H1 (cell line): ENCODE measurements at regions not wholly inside any gene's neighbourhood (a gene's known extent, or its start where the extent isn't known, plus 50 kb on each side); places are given as distances from the start of the nearest gene placed in this dataset.

ENCODE experiments used
- CTCF ChIA-PET: fragments of 300-600 bp; sonication (Branson Sonifier 250); formaldehyde crosslinking; loops from one replicate; lab custom pipeline; 2021; ENCODE audit not compliant: partially characterized antibody; lab: Charles Lee
- POLR2A ChIA-PET: fragments of 300-600 bp; sonication (Branson Sonifier 250); formaldehyde crosslinking; loops from one replicate; lab custom pipeline; 2021; ENCODE audit warnings: inconsistent platforms; ENCODE audit not compliant: partially characterized antibody; lab: Charles Lee
- DNase-seq, 2 experiments: peaks; one replicate each; pipeline versions ENCODE4 v3.0.0 to v3.0.0-alpha.2; 2010 to 2022; ENCODE audit warnings: low spot score in 2 of 2, low read depth in 1 of 2, mixed read lengths in 1 of 2
- FAIRE-seq: peaks from 2 replicates; lab custom pipeline; 2011; peaks lifted over from hg19 to GRCh38; lab: Jason Lieb, UNC
- H2AFZ ChIP-seq: 2 replicates; pipeline ENCODE4 v1.8.1; 2012; ENCODE audit warnings: low read length, inconsistent platforms
- H2AK5ac ChIP-seq: 2 replicates; pipeline ENCODE4 v1.6.1; 2013; ENCODE audit warnings: low read depth, low read length
- H2BK120ac ChIP-seq: replicated peaks from 2 replicates; pipeline ENCODE3; 2013; ENCODE audit warnings: low read depth, low read length, inconsistent platforms
- H2BK12ac ChIP-seq: 2 replicates; pipeline ENCODE4 v1.6.1; 2013; ENCODE audit warnings: low read depth, low read length
- H2BK15ac ChIP-seq: 2 replicates; pipeline ENCODE4 v1.6.1; 2013; ENCODE audit warnings: low read length
- H2BK20ac ChIP-seq: 2 replicates; pipeline ENCODE4 v1.6.1; 2013; ENCODE audit warnings: low read length
- H2BK5ac ChIP-seq: 2 replicates; pipeline ENCODE4 v1.6.1; 2013; ENCODE audit warnings: low read depth, low read length
- H3K14ac ChIP-seq: 2 replicates; pipeline ENCODE4 v1.6.1; 2013; ENCODE audit warnings: inconsistent platforms; ENCODE audit not compliant: insufficient read length
- H3K18ac ChIP-seq: 2 replicates; pipeline ENCODE4 v1.6.1; 2013; ENCODE audit warnings: low read length; ENCODE audit errors: extremely low read depth
- H3K23ac ChIP-seq: 2 replicates; pipeline ENCODE4 v1.6.1; 2013; ENCODE audit warnings: inconsistent platforms; ENCODE audit not compliant: insufficient read length
- H3K23me2 ChIP-seq: 2 replicates; pipeline ENCODE4 v1.6.1; 2013; ENCODE audit warnings: low read depth, low read length
- H3K27ac ChIP-seq: 2 replicates; pipeline ENCODE4 v1.6.1; 2011; ENCODE audit warnings: low read depth, low read length, inconsistent platforms
- H3K27me3 ChIP-seq, 4 experiments: replicated peaks in 1 of 4; 1 replicate in 1 of 4; 2 replicates in 3 of 4; pipeline versions ENCODE4 v1.6.1 to v1.8.1; 2011 to 2013; ENCODE audit warnings: low read length in 3 of 4, mild to moderate bottlenecking in 3 of 4, inconsistent platforms in 2 of 4, mixed read lengths in 2 of 4, moderate library complexity in 1 of 4; ENCODE audit not compliant: control insufficient read depth in 3 of 4, insufficient read depth in 3 of 4; ENCODE audit errors: extremely low read depth in 1 of 4
- H3K36me3 ChIP-seq, 4 experiments: 2 replicates each; pipeline versions ENCODE4 v1.6.1 to v1.8.1; 2011 to 2013; ENCODE audit warnings: mild to moderate bottlenecking in 4 of 4, low read length in 3 of 4, moderate library complexity in 2 of 4, control low read depth in 1 of 4, inconsistent platforms in 1 of 4; ENCODE audit not compliant: insufficient read depth in 4 of 4, control insufficient read depth in 2 of 4
- H3K4ac ChIP-seq: replicated peaks from 2 replicates; pipeline ENCODE3; 2013; ENCODE audit warnings: low read length, low read depth, mixed read lengths, inconsistent platforms; ENCODE audit not compliant: insufficient read length
- H3K4me1 ChIP-seq, 4 experiments: replicated peaks in 1 of 4; 1 replicate in 1 of 4; 2 replicates in 3 of 4; pipeline versions ENCODE4 v1.6.1 to v1.8.1; 2011 to 2013; ENCODE audit warnings: low read length in 3 of 4, inconsistent platforms in 2 of 4, mixed read lengths in 1 of 4; ENCODE audit not compliant: insufficient read depth in 4 of 4, control insufficient read depth in 3 of 4
- H3K4me2 ChIP-seq, 2 experiments: 2 replicates each; pipeline versions ENCODE4 v1.6.1 to v1.8.1; 2011 to 2013; ENCODE audit warnings: low read depth in 2 of 2, low read length in 2 of 2, control low read depth in 1 of 2, inconsistent platforms in 1 of 2, mild to moderate bottlenecking in 1 of 2; ENCODE audit not compliant: insufficient read depth in 1 of 2
- H3K4me3 ChIP-seq, 4 experiments: fragments of 200-600, 300-600 bp in 1 of 4; sonication (generic), shearing (Covaris generic), sonication (Bioruptor Twin) in 1 of 4; 2 replicates each; pipeline versions ENCODE4 v1.5.1 to v1.8.1; 2011 to 2016; ENCODE audit warnings: low read length in 4 of 4, low read depth in 3 of 4, control low read depth in 2 of 4, inconsistent platforms in 2 of 4, mild to moderate bottlenecking in 2 of 4, mixed read lengths in 1 of 4, moderate library complexity in 1 of 4; ENCODE audit not compliant: insufficient read depth in 2 of 4; ENCODE audit errors: extremely low read depth in 1 of 4
- H3K56ac ChIP-seq: replicated peaks from 2 replicates; pipeline ENCODE3; 2013; ENCODE audit warnings: low read depth, mild to moderate bottlenecking, mixed read lengths, low read length, inconsistent platforms; ENCODE audit not compliant: insufficient read length
- H3K79me1 ChIP-seq: 2 replicates; pipeline ENCODE4 v1.6.1; 2013; ENCODE audit warnings: low read depth, low read length, control low read depth
- H3K79me2 ChIP-seq, 2 experiments: 2 replicates each; pipeline versions ENCODE4 v1.6.1 to v1.8.1; 2012 to 2013; ENCODE audit warnings: low read length in 2 of 2, mild to moderate bottlenecking in 2 of 2, inconsistent platforms in 1 of 2; ENCODE audit not compliant: insufficient read depth in 2 of 2, control insufficient read depth in 1 of 2
- H3K9ac ChIP-seq, 4 experiments: replicated peaks in 1 of 4; 1 replicate in 1 of 4; 2 replicates in 3 of 4; pipeline versions ENCODE4 v1.6.1 to v1.8.1; 2011 to 2013; ENCODE audit warnings: low read depth in 3 of 4, low read length in 3 of 4, control low read depth in 2 of 4, mild to moderate bottlenecking in 2 of 4, moderate library complexity in 2 of 4, inconsistent platforms in 1 of 4; ENCODE audit errors: extremely low read depth in 1 of 4
- H3K9me3 ChIP-seq, 2 experiments: 2 replicates each; pipeline versions ENCODE4 v1.6.1 to v1.8.1; 2012 to 2013; ENCODE audit warnings: mild to moderate bottlenecking in 2 of 2, moderate library complexity in 2 of 2, control low read depth in 1 of 2, inconsistent platforms in 1 of 2, low read depth in 1 of 2, low read length in 1 of 2, mixed read lengths in 1 of 2; ENCODE audit not compliant: insufficient read depth in 2 of 2
- H4K20me1 ChIP-seq, 2 experiments: replicated peaks in 1 of 2; 2 replicates each; pipeline versions ENCODE3 to v1.8.1; 2011 to 2013; ENCODE audit warnings: inconsistent platforms in 2 of 2, low read length in 2 of 2, mild to moderate bottlenecking in 1 of 2; ENCODE audit not compliant: insufficient read depth in 2 of 2, control insufficient read depth in 1 of 2
- H4K5ac ChIP-seq: 2 replicates; pipeline ENCODE4 v1.6.1; 2013; ENCODE audit warnings: low read length, low read depth, mixed read lengths, inconsistent platforms; ENCODE audit not compliant: insufficient read length
- H4K8ac ChIP-seq: 2 replicates; pipeline ENCODE4 v1.8.0; 2013; ENCODE audit warnings: mild to moderate bottlenecking, moderate library complexity, low read length, inconsistent platforms; ENCODE audit not compliant: insufficient read depth; ENCODE audit errors: extremely low read depth
- H4K91ac ChIP-seq: replicated peaks from 2 replicates; pipeline ENCODE3; 2013; ENCODE audit warnings: low read length, mixed read lengths, inconsistent platforms; ENCODE audit not compliant: insufficient read length
- ASH2L ChIP-seq: fragments of 200-600, 300-600 bp; sonication (generic); IDR thresholded peaks from one replicate; pipeline ENCODE4 v1.7.1; 2017; ENCODE audit warnings: low read length
- BACH1 ChIP-seq: IDR thresholded peaks from 2 replicates; pipeline ENCODE4 v1.6.1; 2012; ENCODE audit warnings: low read length, improper control_type of control experiment
- PHF8 ChIP-seq: fragments of 200-600 bp; sonication (generic); conservative IDR thresholded peaks from 2 replicates; pipeline ENCODE4 v1.7.1; 2012; ENCODE audit warnings: low read depth, mild to moderate bottlenecking, inconsistent platforms, low read length, moderate library complexity
- SIX5 ChIP-seq: IDR thresholded peaks from 2 replicates; pipeline ENCODE4 v1.6.1; 2011; ENCODE audit warnings: mild to moderate bottlenecking, low read depth, low read length
- SP4 ChIP-seq: IDR thresholded peaks from 2 replicates; pipeline ENCODE4 v1.6.1; 2012; ENCODE audit warnings: low read length, inconsistent platforms
- WGBS, 2 experiments: shearing (Covaris generic) in 1 of 2; methylation state at CpG; one replicate each; pipeline versions ENCODE4 v1.1.6 to v1.1.7; 2013 to 2015; ENCODE audit warnings: low lambda C conversion rate in 2 of 2, mixed read lengths in 2 of 2, inconsistent platforms in 1 of 2, low coverage in 1 of 2, missing lambda C conversion rate in 1 of 2; ENCODE audit not compliant: insufficient replicate concordance in 2 of 2, insufficient coverage in 1 of 2, insufficient read length in 1 of 2; ENCODE audit errors: extremely low coverage in 1 of 2, missing lambda C conversion rate in 1 of 2; 5-methylcytosine and 5-hydroxymethylcytosine counted together

GRCh38 chr13:39283072-39283471 is 244.8 kb downstream of the NHLRC3 start:
- H3K9me3 ChIP-seq, result no peaks in the 10 kb centered on the region; a peak in 1 of 4 replicates
- H3K79me2 ChIP-seq, result no peaks in the 10 kb centered on the region
- ChIA-PET CTCF (interaction anchor here (1.0 to 2.2 kb wide), 4 partner anchors 8 to 329 kb away, joined by 3 to 14 read pairs (median 4); no protein-coding TSS in a partner anchor), POLR2A (no interaction called here)
- no peak overlapping the region for H2BK15ac ChIP-seq
- H3K79me1 ChIP-seq, result no peaks in the 10 kb centered on the region
- FAIRE-seq, result no peak
- H3K9ac ChIP-seq, result no peak overlapping the region
- no peak overlapping the region for H2BK12ac ChIP-seq
- H2BK20ac ChIP-seq, result no peak overlapping the region
- H3K4me3 ChIP-seq, result no peak overlapping the region
- H3K36me3 ChIP-seq, result no peaks in the 10 kb centered on the region
- H4K91ac ChIP-seq, result no peak overlapping the region
- H2AFZ ChIP-seq, result no peak overlapping the region
- H2BK5ac ChIP-seq, result no peak overlapping the region
- no peaks in the 10 kb centered on the region for H3K23me2 ChIP-seq
- WGBS, 2 experiments, result 100% methylated on average over 1 of the region's 1 CpG; no CpG with 5 or more reads in 1 of the 2 experiments
- DNase-seq, result no peak
- H3K23ac ChIP-seq, result no peak overlapping the region
- H4K20me1 ChIP-seq, result no peaks in the 10 kb centered on the region
- no peak overlapping the region for H3K14ac ChIP-seq
- no peak overlapping the region for H4K8ac ChIP-seq
- no peak overlapping the region for H3K4ac ChIP-seq
- H3K4me2 ChIP-seq, result no peak overlapping the region
- no peak overlapping the region for H2AK5ac ChIP-seq
- H4K5ac ChIP-seq, result no peak overlapping the region
- H3K18ac ChIP-seq, result no peak overlapping the region
- H3K56ac ChIP-seq, result no peak overlapping the region
- TF ChIP-seq SIX5 (no peak), SP4 (no peak), ASH2L (no peak), BACH1 (no peak), PHF8 (no peak)
- H3K27ac ChIP-seq, result no peak overlapping the region
- no peaks in the 10 kb centered on the region for H3K4me1 ChIP-seq
- H2BK120ac ChIP-seq, result no peak overlapping the region
- no peaks in the 10 kb centered on the region for H3K27me3 ChIP-seq
